MM.1S (cell line): ENCODE measurements at regions not wholly inside any gene's neighbourhood (a gene's known extent, or its start where the extent isn't known, plus 50 kb on each side); places are given as distances from the start of the nearest gene placed in this dataset.

ENCODE experiments used
- DNase-seq: peaks from one replicate; pipeline ENCODE4 v3.0.0-alpha.2; 2015
- H2AFZ ChIP-seq: fragments of 300-600 bp; sonication (generic); 2 replicates; pipeline ENCODE4 v1.6.0; 2016; ENCODE audit warnings: antibody characterized with exemption, low read length
- H3F3A ChIP-seq: fragments of 300-600 bp; sonication (generic); 2 replicates; pipeline ENCODE4 v1.6.1; 2016; ENCODE audit warnings: mild to moderate bottlenecking, antibody characterized with exemption, low read length, moderate library complexity, mixed read lengths; ENCODE audit not compliant: insufficient read depth
- H3K27ac ChIP-seq: fragments of 300-600 bp; sonication (generic); 2 replicates; pipeline ENCODE4 v1.5.1; 2016; ENCODE audit warnings: mild to moderate bottlenecking, low read length
- H3K27me3 ChIP-seq: fragments of 300-600 bp; sonication (generic); replicated peaks from 2 replicates; pipeline ENCODE4 v1.6.0; 2016; ENCODE audit warnings: low read length; ENCODE audit not compliant: insufficient read depth
- H3K36me3 ChIP-seq: fragments of 300-600 bp; sonication (generic); replicated peaks from 2 replicates; pipeline ENCODE4 v1.6.1; 2016; ENCODE audit warnings: mild to moderate bottlenecking, low read length, mixed read lengths; ENCODE audit not compliant: insufficient read depth
- H3K4me1 ChIP-seq: fragments of 300-600 bp; sonication (generic); 2 replicates; pipeline ENCODE4 v1.6.1; 2016; ENCODE audit warnings: low read length, mixed read lengths
- H3K4me2 ChIP-seq: fragments of 300-600 bp; sonication (generic); 2 replicates; pipeline ENCODE4 v1.6.0; 2016; ENCODE audit warnings: low read depth, low read length
- H3K4me3 ChIP-seq: fragments of 300-600 bp; sonication (generic); 2 replicates; pipeline ENCODE4 v1.5.1; 2016; ENCODE audit warnings: low read length, mixed read lengths
- H3K79me2 ChIP-seq: fragments of 300-600 bp; sonication (generic); 2 replicates; pipeline ENCODE4 v1.6.1; 2016; ENCODE audit warnings: mixed run types, low read length, mixed read lengths
- H3K9ac ChIP-seq: fragments of 300-600 bp; sonication (generic); 2 replicates; pipeline ENCODE4 v1.6.1; 2016; ENCODE audit warnings: low read length, mixed read lengths
- H3K9me2 ChIP-seq: fragments of 300-600 bp; sonication (generic); replicated peaks from 2 replicates; pipeline ENCODE4 v1.6.1; 2016; ENCODE audit warnings: mild to moderate bottlenecking, low read length, mixed read lengths; ENCODE audit not compliant: insufficient read depth
- H3K9me3 ChIP-seq: fragments of 300-600 bp; sonication (generic); replicated peaks from 2 replicates; pipeline ENCODE4 v1.6.1; 2016; ENCODE audit warnings: mild to moderate bottlenecking, low read length, mixed read lengths; ENCODE audit not compliant: insufficient read depth
- H4K20me1 ChIP-seq: fragments of 300-600 bp; sonication (generic); 2 replicates; pipeline ENCODE4 v1.6.1; 2016; ENCODE audit warnings: mild to moderate bottlenecking, low read length, moderate library complexity, mixed read lengths; ENCODE audit not compliant: insufficient read depth
- CTCF ChIP-seq: fragments of 300-600 bp; sonication (generic); IDR thresholded peaks from 2 replicates; pipeline ENCODE4 v1.5.1; 2016; ENCODE audit warnings: antibody characterized with exemption, low read length, mixed read lengths
- EZH2 ChIP-seq: fragments of 300-600 bp; sonication (generic); optimal IDR thresholded peaks from 2 replicates; pipeline ENCODE3; 2017; ENCODE audit warnings: low read depth, mild to moderate bottlenecking, antibody characterized with exemption, low read length, mixed read lengths
- EZH2phosphoT487 ChIP-seq: fragments of 300-600 bp; sonication (generic); IDR thresholded peaks from 2 replicates; pipeline ENCODE4 v1.6.1; 2018; ENCODE audit warnings: antibody characterized with exemption, low read length

- Histone ChIP-seq H3K4me3 (no peak overlapping the region), H3K79me2 (no peaks in the 10 kb centered on the region), H3K4me2 (no peak overlapping the region), H3K9ac (no peak overlapping the region), H3K36me3 (no peaks in the 10 kb centered on the region), H3K4me1 (0 out of 2 replicates have a peak, but pooled peaks cover under 1% of the 10 kb centered on the region), H3K27ac (no peak overlapping the region), H3K27me3 (no peaks in the 10 kb centered on the region), H2AFZ (no peak overlapping the region), H3K9me2 (no peaks in the 10 kb centered on the region), H3K9me3 (no peaks in the 10 kb centered on the region), H3F3A (no peaks in the 10 kb centered on the region), H4K20me1 (no peaks in the 10 kb centered on the region)
- no peak for TF ChIP-seq EZH2phosphoT487
- no peak for TF ChIP-seq EZH2
- TF ChIP-seq CTCF = no peak
- no peak for DNase-seq
Observed at GRCh38 chr12:123056709-123057108, 76.2 kb downstream of the ARL6IP4 start.

- no peak for DNase-seq
- Histone ChIP-seq H3K79me2 (no peaks in the 10 kb centered on the region), H3K9me2 (no peaks in the 10 kb centered on the region), H3K9me3 (no peaks in the 10 kb centered on the region), H2AFZ (no peak overlapping the region), H3F3A (no peaks in the 10 kb centered on the region), H3K36me3 (no peaks in the 10 kb centered on the region), H4K20me1 (no peaks in the 10 kb centered on the region), H3K4me2 (no peak overlapping the region), H3K4me1 (no peaks in the 10 kb centered on the region), H3K27ac (no peak overlapping the region), H3K27me3 (no peaks in the 10 kb centered on the region), H3K9ac (no peak overlapping the region), H3K4me3 (no peak overlapping the region)
- TF ChIP-seq CTCF = no peak
- TF ChIP-seq EZH2 = no peak
- TF ChIP-seq EZH2phosphoT487 = no peak
Observed at GRCh38 chr12:123056053-123056452, 75.6 kb downstream of the ARL6IP4 start.

GRCh38 chr12:123055281-123055766 is 74.8 kb downstream of the ARL6IP4 start:
- H3K4me2 ChIP-seq = no peak overlapping the region
- DNase-seq = no peak
- H3K27me3 ChIP-seq = no peaks in the 10 kb centered on the region
- H3K27ac ChIP-seq = no peak overlapping the region
- no peak overlapping the region for H3K9ac ChIP-seq
- no peak overlapping the region for H3K4me3 ChIP-seq
- H3F3A ChIP-seq = no peaks in the 10 kb centered on the region
- no peaks in the 10 kb centered on the region for H4K20me1 ChIP-seq
- H3K79me2 ChIP-seq = no peaks in the 10 kb centered on the region
- H3K9me2 ChIP-seq = no peaks in the 10 kb centered on the region
- no peaks in the 10 kb centered on the region for H3K4me1 ChIP-seq
- no peak overlapping the region for H2AFZ ChIP-seq
- H3K36me3 ChIP-seq = no peaks in the 10 kb centered on the region
- TF ChIP-seq EZH2phosphoT487 (no peak), EZH2 (no peak), CTCF (no peak)
- H3K9me3 ChIP-seq = no peaks in the 10 kb centered on the region

GRCh38 chr12:123054371-123054770 is 73.9 kb downstream of the ARL6IP4 start:
- no peak for DNase-seq
- H3K9ac ChIP-seq = no peak overlapping the region
- no peaks in the 10 kb centered on the region for H3K79me2 ChIP-seq
- H3K27me3 ChIP-seq = no peaks in the 10 kb centered on the region
- H3K4me1 ChIP-seq = no peaks in the 10 kb centered on the region
- H3K4me2 ChIP-seq = no peak overlapping the region
- H4K20me1 ChIP-seq = no peaks in the 10 kb centered on the region
- no peaks in the 10 kb centered on the region for H3K9me3 ChIP-seq
- TF ChIP-seq EZH2phosphoT487 = no peak
- no peak for TF ChIP-seq CTCF
- no peak for TF ChIP-seq EZH2
- no peaks in the 10 kb centered on the region for H3F3A ChIP-seq
- H3K9me2 ChIP-seq = no peaks in the 10 kb centered on the region
- H3K27ac ChIP-seq = no peak overlapping the region
- H3K36me3 ChIP-seq = no peaks in the 10 kb centered on the region
- no peak overlapping the region for H2AFZ ChIP-seq
- H3K4me3 ChIP-seq = no peak overlapping the region
